DND-41 (cell line): ENCODE measurements at regions not wholly inside any gene's neighbourhood (a gene's known extent, or its start where the extent isn't known, plus 50 kb on each side); places are given as distances from the start of the nearest gene placed in this dataset.

ENCODE experiments used
- EZH2 ChIP-seq: IDR thresholded peaks from 3 replicates; pipeline ENCODE4 v1.6.1; 2012; ENCODE audit warnings: borderline replicate concordance, low read depth, mild to moderate bottlenecking, moderate library complexity, low read length, inconsistent platforms; ENCODE audit not compliant: severe bottlenecking
- TF ChIP-seq, protein P1 (sequence below): IDR thresholded peaks from 2 replicates; pipeline ENCODE4 v1.5.1; 2012; ENCODE audit warnings: borderline replicate concordance, low read length, moderate library complexity, mild to moderate bottlenecking; ENCODE audit not compliant: poor library complexity, severe bottlenecking; ENCODE audit errors: extremely low read depth

DNA sequence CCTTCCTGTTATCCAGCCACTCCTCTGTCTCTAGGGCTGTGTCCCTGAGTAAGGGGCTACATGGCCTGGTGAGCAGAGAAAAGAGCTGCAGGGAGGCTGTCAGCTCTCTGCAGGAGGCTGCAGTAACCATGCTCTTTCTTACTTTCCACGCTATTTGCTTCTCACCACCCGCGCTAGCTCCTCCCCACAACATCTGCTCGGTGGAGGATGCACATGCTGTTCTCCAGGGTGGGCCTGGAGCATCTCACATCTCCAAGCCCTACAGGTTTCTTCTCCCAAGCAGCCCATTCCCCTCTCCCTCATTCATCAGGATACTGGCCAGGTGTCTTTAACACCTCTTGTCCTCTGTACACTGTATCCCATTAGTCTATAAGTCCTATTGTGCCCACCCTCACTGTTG, 103.8 kb downstream of the IER5 start:
- TF ChIP-seq, protein P1, sequence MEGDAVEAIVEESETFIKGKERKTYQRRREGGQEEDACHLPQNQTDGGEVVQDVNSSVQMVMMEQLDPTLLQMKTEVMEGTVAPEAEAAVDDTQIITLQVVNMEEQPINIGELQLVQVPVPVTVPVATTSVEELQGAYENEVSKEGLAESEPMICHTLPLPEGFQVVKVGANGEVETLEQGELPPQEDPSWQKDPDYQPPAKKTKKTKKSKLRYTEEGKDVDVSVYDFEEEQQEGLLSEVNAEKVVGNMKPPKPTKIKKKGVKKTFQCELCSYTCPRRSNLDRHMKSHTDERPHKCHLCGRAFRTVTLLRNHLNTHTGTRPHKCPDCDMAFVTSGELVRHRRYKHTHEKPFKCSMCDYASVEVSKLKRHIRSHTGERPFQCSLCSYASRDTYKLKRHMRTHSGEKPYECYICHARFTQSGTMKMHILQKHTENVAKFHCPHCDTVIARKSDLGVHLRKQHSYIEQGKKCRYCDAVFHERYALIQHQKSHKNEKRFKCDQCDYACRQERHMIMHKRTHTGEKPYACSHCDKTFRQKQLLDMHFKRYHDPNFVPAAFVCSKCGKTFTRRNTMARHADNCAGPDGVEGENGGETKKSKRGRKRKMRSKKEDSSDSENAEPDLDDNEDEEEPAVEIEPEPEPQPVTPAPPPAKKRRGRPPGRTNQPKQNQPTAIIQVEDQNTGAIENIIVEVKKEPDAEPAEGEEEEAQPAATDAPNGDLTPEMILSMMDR: no peak
- no peak for TF ChIP-seq EZH2
